GM10266 (cell line): ENCODE measurements at regions not wholly inside any gene's neighbourhood (a gene's known extent, or its start where the extent isn't known, plus 50 kb on each side); places are given as distances from the start of the nearest gene placed in this dataset.

Experiments
- DNase-seq: peaks from one replicate; pipeline ENCODE4 v3.0.0; 2012; ENCODE audit errors: extremely low spot score
- TF ChIP-seq, protein P1 (sequence below): IDR thresholded peaks from 2 replicates; pipeline ENCODE4 v1.5.1; 2012; ENCODE audit warnings: mild to moderate bottlenecking, low read depth; ENCODE audit not compliant: control insufficient read depth, insufficient read depth; ENCODE audit errors: missing control alignments

- TF ChIP-seq, protein P1, sequence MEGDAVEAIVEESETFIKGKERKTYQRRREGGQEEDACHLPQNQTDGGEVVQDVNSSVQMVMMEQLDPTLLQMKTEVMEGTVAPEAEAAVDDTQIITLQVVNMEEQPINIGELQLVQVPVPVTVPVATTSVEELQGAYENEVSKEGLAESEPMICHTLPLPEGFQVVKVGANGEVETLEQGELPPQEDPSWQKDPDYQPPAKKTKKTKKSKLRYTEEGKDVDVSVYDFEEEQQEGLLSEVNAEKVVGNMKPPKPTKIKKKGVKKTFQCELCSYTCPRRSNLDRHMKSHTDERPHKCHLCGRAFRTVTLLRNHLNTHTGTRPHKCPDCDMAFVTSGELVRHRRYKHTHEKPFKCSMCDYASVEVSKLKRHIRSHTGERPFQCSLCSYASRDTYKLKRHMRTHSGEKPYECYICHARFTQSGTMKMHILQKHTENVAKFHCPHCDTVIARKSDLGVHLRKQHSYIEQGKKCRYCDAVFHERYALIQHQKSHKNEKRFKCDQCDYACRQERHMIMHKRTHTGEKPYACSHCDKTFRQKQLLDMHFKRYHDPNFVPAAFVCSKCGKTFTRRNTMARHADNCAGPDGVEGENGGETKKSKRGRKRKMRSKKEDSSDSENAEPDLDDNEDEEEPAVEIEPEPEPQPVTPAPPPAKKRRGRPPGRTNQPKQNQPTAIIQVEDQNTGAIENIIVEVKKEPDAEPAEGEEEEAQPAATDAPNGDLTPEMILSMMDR: no peak
- DNase-seq: no peak
Measured at GRCh38 chr2:40758401-40759155, 306.7 kb upstream of the SLC8A1 start.

- peak; percentile 5 for DNase-seq
Measured at GRCh38 chr2:40760071-40760666, 308.3 kb upstream of the SLC8A1 start.

GRCh38 chr2:40773291-40773690 is 321.4 kb upstream of the SLC8A1 start:
- TF ChIP-seq, protein P1: no peak
- no peak for DNase-seq

More at GRCh38 chr2:40760071-40760666, 308.3 kb upstream of the SLC8A1 start:
- TF ChIP-seq, protein P1: peak; percentile 40

DNA sequence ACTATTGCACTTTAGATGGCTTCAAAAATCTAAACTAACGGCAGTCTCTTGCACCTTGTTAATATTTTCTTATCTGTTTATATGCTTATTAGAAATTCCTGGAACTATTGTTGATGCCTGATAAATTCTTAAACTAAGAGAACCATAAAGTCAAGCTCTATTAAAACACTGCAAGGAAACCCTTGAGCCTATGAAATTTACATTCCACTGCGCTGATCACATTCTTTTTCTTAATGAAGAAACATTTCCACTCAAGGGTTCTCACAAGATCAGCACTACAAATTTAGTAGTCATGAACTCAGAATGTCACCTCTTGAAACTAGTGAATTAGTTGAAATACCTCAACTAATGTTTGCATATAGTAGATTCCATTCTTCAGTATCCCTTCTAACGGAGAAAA is 331.8 kb upstream of the SLC8A1 start:
- DNase-seq: no peak
- TF ChIP-seq, protein P1: no peak

- TF ChIP-seq, protein P1: no peak
- no peak for DNase-seq
Measured at GRCh38 chr2:40786636-40787035, 334.7 kb upstream of the SLC8A1 start.

DNA sequence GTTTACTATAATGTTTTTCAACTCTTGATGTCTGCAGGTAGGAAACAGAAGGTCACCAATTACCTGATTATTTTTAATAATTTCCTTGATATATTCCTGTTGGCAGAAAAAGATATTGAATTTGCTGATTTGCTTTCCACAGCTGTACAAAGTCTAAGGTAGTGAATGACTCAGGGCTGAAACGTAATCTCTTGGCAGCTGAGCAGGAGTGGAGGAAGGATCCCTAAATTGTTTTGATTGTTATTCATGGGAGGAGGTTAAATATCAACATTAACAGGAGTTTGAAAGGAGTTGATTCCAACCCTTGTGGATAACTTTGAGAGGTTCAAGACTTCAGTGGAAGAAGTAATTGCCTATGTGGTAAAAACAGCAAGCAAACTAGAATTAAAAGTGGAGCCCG is 345.2 kb upstream of the SLC8A1 start:
- TF ChIP-seq, protein P1: no peak
- DNase-seq: no peak

DNA sequence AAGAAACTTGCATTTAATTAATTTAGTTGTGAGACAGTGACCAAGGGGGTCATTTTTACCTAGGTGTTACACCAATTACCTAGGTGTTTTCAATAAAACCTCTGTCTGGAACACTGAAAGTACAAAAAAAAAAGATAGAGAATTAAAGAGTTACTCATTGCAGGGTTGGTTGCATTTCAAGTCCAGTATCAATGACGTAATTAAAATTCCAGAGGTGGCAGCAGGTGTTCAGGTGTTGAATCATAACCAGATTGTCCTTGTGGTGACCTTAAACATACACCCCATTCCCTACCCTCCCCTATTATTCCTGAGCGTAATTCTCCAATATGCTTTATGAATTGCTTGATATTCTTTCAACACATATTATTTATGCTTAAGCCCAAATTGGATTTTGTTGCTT is 352.0 kb upstream of the SLC8A1 start:
- TF ChIP-seq, protein P1: no peak

More for the DNA sequence above, 352.0 kb upstream of the SLC8A1 start:
- DNase-seq: no peak
